ENCODE measurements at regions not wholly inside any gene's neighbourhood (a gene's known extent, or its start where the extent isn't known, plus 50 kb on each side); places are given as distances from the start of the nearest gene placed in this dataset.

GRCh38 chr13:95355494-95355893, 54.2 kb upstream of the ABCC4 start:
- ATAC-seq, result no peak
- WGBS (ENCODE audit: missing lambda C conversion rate), result 78% methylated on average over 6 of the region's 6 CpGs
- Histone ChIP-seq H3K4me3 (no peak overlapping the region), H3K27ac (no peak overlapping the region), H3K4me2 (no peak overlapping the region), H3K4me1 (no peaks in the 10 kb centered on the region), H3K9me3 (no peaks in the 10 kb centered on the region)
- ChIA-PET POLR2A (no interaction called here), CTCF (interaction anchor here (1.4 kb wide), 1 partner anchor 49 kb away, joined by 3 read pairs; no protein-coding TSS in a partner anchor)
- TF ChIP-seq RFX5 (IDR thresholded peaks at IDR 0.05), result no peak
- TF ChIP-seq E2F6 (IDR thresholded peaks at IDR 0.05; ENCODE audit: borderline replicate concordance, low read depth), result no peak
- TF ChIP-seq, protein P1, sequence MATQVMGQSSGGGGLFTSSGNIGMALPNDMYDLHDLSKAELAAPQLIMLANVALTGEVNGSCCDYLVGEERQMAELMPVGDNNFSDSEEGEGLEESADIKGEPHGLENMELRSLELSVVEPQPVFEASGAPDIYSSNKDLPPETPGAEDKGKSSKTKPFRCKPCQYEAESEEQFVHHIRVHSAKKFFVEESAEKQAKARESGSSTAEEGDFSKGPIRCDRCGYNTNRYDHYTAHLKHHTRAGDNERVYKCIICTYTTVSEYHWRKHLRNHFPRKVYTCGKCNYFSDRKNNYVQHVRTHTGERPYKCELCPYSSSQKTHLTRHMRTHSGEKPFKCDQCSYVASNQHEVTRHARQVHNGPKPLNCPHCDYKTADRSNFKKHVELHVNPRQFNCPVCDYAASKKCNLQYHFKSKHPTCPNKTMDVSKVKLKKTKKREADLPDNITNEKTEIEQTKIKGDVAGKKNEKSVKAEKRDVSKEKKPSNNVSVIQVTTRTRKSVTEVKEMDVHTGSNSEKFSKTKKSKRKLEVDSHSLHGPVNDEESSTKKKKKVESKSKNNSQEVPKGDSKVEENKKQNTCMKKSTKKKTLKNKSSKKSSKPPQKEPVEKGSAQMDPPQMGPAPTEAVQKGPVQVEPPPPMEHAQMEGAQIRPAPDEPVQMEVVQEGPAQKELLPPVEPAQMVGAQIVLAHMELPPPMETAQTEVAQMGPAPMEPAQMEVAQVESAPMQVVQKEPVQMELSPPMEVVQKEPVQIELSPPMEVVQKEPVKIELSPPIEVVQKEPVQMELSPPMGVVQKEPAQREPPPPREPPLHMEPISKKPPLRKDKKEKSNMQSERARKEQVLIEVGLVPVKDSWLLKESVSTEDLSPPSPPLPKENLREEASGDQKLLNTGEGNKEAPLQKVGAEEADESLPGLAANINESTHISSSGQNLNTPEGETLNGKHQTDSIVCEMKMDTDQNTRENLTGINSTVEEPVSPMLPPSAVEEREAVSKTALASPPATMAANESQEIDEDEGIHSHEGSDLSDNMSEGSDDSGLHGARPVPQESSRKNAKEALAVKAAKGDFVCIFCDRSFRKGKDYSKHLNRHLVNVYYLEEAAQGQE (IDR thresholded peaks at IDR 0.05), result no peak
- no peak for TF ChIP-seq EP300 (IDR thresholded peaks at IDR 0.05)
- TF ChIP-seq FOXS1 (CRISPR knock-in tag; IDR thresholded peaks at IDR 0.05), result no peak
- TF ChIP-seq NFE2L2 (conservative IDR thresholded peaks at IDR 0.05; ENCODE audit: low read length), result no peak
- no peak for TF ChIP-seq RAD21 (conservative IDR thresholded peaks at IDR 0.05 in 1 of 2, IDR thresholded peaks at IDR 0.05 in 1 of 2)
- TF ChIP-seq ELK1 (IDR thresholded peaks at IDR 0.05; ENCODE audit: low read depth, low read length), result no peak
- FAIRE-seq, result no peak
- DNase-seq (ENCODE audit: low read depth in 1 of 2, low spot score in 1 of 2), result no peak

DNA sequence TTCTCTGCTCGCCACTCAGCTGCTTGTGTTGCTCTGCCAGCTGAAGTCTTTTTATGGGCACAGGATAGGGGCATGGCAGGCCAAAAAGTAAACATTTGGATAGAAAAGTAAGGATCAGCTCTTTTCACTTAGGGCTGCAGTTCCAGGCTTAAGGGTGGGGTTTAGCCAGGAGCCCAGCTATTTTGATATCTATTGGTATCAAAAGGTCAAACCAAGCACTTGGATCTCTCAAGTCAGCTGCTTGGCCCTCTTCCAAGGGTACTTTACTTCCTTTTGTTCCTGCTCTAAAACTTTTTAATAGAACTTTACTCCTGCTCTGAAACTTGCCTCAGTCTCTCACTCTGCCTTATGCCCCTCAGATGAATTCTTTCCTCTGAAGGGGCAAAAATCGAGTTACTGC, 55.7 kb upstream of the ABCC4 start:
- WGBS (ENCODE audit: missing lambda C conversion rate), result 52% methylated on average over 2 of the region's 2 CpGs
- no peak for FAIRE-seq
- Histone ChIP-seq H3K27ac (no peak overlapping the region), H3K4me2 (no peak overlapping the region), H3K4me3 (no peak overlapping the region), H3K9me3 (no peaks in the 10 kb centered on the region), H3K4me1 (no peaks in the 10 kb centered on the region)
- no peak for TF ChIP-seq ZSCAN20 (CRISPR knock-in tag; IDR thresholded peaks at IDR 0.05)
- no peak for TF ChIP-seq BCL3 (IDR thresholded peaks at IDR 0.05)
- no peak for TF ChIP-seq RCOR1 (IDR thresholded peaks at IDR 0.05; ENCODE audit: low read depth, low read length)
- TF ChIP-seq HEYL (CRISPR knock-in tag; IDR thresholded peaks at IDR 0.05), result no peak
- TF ChIP-seq JUNB (IDR thresholded peaks at IDR 0.05), result no peak
- no peak for TF ChIP-seq NR3C1 (IDR thresholded peaks at IDR 0.05)
- ATAC-seq, result no peak
- ChIA-PET POLR2A (no interaction called here), CTCF (interaction anchor here (0.9 kb wide), 1 partner anchor 47 kb away, joined by 3 read pairs; no protein-coding TSS in a partner anchor)
- no peak for DNase-seq (ENCODE audit: low read depth in 1 of 2, low spot score in 1 of 2)

GRCh38 chr13:95357875-95358274, 56.6 kb upstream of the ABCC4 start:
- DNase-seq (ENCODE audit: low read depth in 1 of 2, low spot score in 1 of 2) (no peak), FAIRE-seq (no peak), ATAC-seq (no peak)
- H3K4me3 ChIP-seq, result no peak overlapping the region
- ChIA-PET POLR2A (no interaction called here), CTCF (no interaction called here)
- H3K4me1 ChIP-seq, result no peaks in the 10 kb centered on the region
- 85% methylated on average over 4 of the region's 4 CpGs for WGBS (ENCODE audit: missing lambda C conversion rate)
- no peak overlapping the region for H3K4me2 ChIP-seq
- TF ChIP-seq MAFK (IDR thresholded peaks at IDR 0.05; ENCODE audit: partially characterized antibody), result no peak
- TF ChIP-seq NPAS2 (CRISPR knock-in tag; IDR thresholded peaks at IDR 0.05; ENCODE audit: borderline replicate concordance), result no peak
- TF ChIP-seq RCOR1 (IDR thresholded peaks at IDR 0.05; ENCODE audit: low read depth, low read length), result no peak
- no peak for TF ChIP-seq RFX5 (IDR thresholded peaks at IDR 0.05)
- no peak for TF ChIP-seq BHLHE40 (IDR thresholded peaks at IDR 0.05; ENCODE audit: low read depth, low read length)
- TF ChIP-seq TP53 (CRISPR knock-in tag; IDR thresholded peaks at IDR 0.05), result no peak
- no peak for TF ChIP-seq ELK1 (IDR thresholded peaks at IDR 0.05; ENCODE audit: low read depth, low read length)
- H3K9me3 ChIP-seq, result 0 out of 3 replicates have a peak, but pooled peaks cover 4% of the 10 kb centered on the region
- H3K27ac ChIP-seq, result no peak overlapping the region

Data from A549 (cell line).